ENCODE measurements at regions not wholly inside any gene's neighbourhood (a gene's known extent, or its start where the extent isn't known, plus 50 kb on each side); places are given as distances from the start of the nearest gene placed in this dataset.

GRCh38 chr7:13538669-13539068 lies 450.8 kb downstream of the ETV1 start:
- TF ChIP-seq ZFP3 (CRISPR knock-in tag; IDR thresholded peaks at IDR 0.05) (no peak), ZNF565 (CRISPR knock-in tag; conservative IDR thresholded peaks at IDR 0.05; ENCODE audit: low read depth) (no peak)

All from SK-N-SH treated with all-trans-retinoic acid at 6 μM for 48 hours (cell line).